GDM1 (cell line): ENCODE measurements at regions not wholly inside any gene's neighbourhood (a gene's known extent, or its start where the extent isn't known, plus 50 kb on each side); places are given as distances from the start of the nearest gene placed in this dataset.
A peak's percentile ranks its signal among the peaks of the same experiment; 100 is the strongest.

ENCODE experiments used
- DNase-seq: peaks from one replicate; lab custom pipeline; 2025; lab: John Stamatoyannopoulos, UW

DNA sequence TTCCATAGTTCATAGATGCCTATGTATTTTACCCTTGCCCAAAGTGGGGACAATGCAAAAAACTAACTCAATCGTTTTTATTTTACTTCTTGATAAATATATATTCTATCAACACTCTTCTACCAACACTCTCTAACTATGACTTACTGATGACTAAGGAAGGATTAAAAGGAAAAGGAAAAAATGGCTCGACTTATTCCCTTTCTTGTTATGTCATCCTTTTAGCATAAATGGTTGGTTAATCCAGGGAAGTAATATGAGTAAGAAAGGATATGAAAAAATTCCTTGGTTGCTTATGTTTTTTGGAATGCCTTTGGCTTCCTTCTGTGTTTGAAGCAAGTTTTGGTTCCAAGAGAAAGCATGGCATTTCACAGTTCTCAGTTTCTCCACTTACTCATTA, 1087.1 kb downstream of the C4orf33 start:
- DNase-seq: no peak

DNA sequence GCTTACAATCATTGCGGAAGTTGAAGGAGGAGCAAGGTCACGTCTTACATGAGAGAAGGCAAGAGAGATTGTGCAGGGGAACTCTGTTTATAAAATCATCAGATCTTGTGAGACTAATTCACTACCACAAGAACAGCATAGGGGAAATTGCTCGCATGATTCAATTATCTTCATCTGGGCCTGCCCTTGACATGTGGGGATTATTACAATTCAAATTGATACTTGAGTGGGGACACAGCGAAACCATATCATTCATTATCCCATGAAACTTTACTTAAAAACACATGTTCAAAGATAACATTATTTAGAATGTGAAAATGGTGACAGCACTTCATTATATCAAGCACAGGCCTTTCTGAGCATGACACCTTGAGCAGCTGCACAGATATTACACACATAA, 1087.8 kb downstream of the C4orf33 start:
- no peak for DNase-seq

DNA sequence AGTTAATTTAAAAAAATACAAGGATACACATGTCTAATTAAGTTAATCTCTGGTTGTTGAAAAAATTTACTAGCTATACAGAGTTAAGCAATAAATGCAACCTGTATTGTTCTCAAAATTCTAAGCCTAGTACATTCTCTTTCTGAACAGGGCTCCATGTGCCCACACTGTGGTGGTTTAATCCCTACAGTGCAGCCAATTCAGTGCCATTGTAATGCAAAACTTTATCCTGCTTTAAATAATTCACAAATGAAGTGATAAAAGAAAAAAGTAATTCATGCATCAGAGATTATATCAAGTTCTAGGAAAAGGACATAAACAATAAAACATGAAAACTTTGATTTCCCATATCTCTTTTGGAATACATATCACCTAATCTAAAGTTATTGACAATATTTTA, 1089.2 kb downstream of the C4orf33 start:
- no peak for DNase-seq

DNA sequence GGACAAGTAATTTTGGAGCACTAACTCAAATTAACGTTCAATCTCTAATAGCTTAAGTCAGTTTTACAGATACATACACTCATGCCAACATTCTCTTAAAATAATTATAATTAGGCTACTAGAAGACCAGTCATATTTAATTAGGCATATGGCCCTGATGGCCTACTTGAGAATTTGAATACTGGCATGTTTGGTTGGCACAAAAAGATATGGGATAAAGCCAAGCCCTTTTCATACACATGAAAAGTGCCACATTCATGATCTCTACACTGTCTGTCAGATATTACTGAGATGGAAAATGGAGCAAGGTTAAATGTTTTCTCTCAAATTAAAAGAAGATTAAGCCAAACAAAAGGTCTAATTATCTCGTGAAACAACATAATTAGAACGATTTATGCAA, 1091.0 kb downstream of the C4orf33 start:
- no peak for DNase-seq

DNA sequence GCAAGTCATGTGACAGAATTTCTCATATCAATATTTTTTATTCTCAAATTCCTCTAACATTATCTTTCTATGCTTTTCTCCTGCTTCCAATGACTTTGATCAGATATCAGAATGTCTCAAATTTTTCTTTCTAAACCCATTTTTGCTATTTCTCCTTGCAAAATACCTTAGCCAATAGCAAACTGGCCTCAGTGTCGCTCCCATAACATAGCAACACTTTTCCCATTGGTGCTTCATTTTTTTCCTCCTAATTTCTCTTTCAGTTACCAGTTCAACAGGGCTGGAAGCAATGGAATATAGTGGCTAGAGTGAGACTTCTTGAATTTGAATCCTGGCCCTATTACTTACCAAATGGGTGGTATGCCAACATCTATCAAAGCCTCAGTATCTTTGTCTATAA, 1091.6 kb downstream of the C4orf33 start:
- DNase-seq: no peak

GRCh38 chr4:130192787-130193186, 1096.8 kb downstream of the C4orf33 start:
- DNase-seq: no peak

DNA sequence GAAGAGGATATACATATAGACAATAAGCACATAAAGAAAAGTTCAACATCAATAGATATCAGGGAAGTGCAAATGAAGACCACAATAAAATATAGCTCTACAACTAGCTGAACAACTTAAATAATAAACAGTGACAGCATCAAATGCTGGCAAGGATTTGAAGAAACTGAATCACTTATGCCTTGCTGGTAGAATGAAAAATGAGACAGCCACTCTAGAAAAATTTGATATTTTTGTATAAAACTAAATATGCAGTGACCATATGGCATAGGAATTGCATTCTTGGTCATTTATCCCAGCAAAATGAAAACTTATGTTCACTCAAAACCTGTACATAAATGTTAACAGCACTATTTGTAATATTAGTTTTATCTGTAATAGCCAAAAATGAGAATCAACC, 1102.0 kb downstream of the C4orf33 start:
- no peak for DNase-seq

GRCh38 chr4:130203571-130203970, 1107.6 kb downstream of the C4orf33 start:
- no peak for DNase-seq

- DNase-seq: no peak
Observed at GRCh38 chr4:130210864-130211263, 1114.9 kb downstream of the C4orf33 start.

DNA sequence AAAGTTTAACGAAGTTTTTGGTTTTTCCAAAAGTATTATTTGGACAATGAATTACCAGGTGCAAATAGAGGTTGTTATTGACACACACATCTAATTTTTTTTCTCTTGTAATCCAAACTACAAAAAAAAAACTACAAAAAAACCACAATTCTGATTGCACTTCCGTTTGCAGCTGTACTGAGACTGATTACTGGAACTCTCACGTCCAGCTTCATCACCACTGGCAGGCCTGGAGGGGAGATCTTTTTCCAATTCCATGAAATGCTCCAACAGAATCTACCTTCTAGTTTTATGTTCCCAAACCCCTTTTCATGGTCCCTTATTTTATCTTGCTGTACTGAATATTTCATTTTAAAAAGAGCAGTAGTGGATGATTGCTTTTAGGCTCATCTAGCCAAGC, 1118.3 kb downstream of the C4orf33 start:
- no peak for DNase-seq

- peak; percentile 22 for DNase-seq
Observed at GRCh38 chr4:130233377-130234047, 1137.6 kb downstream of the C4orf33 start.

GRCh38 chr4:130238121-130238520, 1142.2 kb downstream of the C4orf33 start:
- DNase-seq: no peak

GRCh38 chr4:130249002-130249401, 1153.0 kb downstream of the C4orf33 start:
- no peak for DNase-seq

DNA sequence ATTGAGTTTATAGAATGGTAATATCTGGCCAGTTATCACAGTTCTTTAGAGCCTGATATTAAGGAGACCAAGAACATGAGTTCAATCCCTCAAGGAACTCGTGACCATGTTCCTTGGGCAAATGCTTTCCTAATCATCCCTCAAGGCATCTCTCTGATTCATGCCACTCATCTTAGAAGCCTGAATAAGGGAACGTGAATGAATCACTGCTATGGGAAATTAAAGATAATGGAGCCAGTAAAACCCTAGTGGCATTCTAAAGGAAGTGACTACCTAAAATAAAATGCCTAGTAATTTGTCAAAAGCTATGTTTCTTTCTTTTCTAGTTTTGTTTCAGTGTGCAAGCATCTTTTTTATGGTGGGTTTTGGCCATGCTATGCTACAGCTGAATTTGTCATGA, 1161.3 kb downstream of the C4orf33 start:
- no peak for DNase-seq

DNA sequence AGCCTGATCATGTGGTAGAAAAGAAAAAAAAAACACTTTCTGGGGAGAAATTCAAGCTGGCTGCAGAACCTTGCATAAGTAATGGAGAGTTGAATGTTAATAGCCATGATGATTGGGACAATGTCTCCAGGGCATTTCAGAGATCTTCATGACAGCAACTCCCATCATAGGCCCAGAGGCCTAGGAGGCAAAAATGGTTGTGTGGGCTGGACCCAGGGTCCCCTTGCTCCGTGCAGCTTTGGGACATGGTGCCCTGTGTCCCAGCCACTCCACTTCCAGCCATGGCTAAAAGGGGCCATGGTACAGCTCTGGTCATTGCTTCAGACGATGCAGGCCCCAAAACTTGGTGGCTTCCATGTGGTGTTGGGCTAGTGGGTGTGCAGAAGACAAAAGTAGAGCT, 1170.9 kb downstream of the C4orf33 start:
- no peak for DNase-seq

DNA sequence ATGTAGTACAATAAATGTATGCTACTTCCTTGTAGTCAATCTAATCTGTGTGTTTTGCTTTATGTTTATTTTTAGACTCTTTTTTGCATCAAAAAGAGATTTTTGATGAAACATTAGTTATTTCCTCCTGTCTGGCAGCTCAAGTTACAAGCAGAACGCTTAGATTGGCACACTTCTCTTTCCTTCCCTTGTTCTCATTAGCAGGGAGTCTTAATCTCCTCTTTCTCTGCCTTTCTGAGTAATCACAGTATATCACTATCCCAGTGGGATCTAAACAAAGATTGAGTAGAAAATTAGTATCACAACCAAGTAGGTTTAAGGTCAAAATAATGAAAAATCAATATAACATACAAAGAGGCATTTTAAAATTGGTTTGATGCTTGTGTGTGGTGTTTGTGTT, 1192.6 kb downstream of the C4orf33 start:
- no peak for DNase-seq

DNA sequence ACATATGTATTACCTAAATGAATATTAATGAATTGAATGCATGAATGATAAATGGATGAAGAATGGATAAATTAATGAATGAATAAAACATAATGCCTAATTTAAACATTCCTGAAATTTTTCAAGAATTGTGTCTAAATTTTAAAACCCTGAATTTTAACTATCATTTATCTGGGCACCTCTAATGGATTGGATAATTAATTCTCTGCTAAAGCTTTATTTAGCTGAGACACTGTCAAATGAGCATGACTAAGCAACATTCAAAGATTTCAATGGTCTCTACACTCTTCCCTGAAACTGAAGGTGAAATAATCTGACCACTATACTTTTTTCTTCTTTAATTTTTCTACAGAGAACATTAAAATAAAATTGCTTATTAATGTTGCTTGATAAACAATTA, 1197.7 kb downstream of the C4orf33 start:
- no peak for DNase-seq

DNA sequence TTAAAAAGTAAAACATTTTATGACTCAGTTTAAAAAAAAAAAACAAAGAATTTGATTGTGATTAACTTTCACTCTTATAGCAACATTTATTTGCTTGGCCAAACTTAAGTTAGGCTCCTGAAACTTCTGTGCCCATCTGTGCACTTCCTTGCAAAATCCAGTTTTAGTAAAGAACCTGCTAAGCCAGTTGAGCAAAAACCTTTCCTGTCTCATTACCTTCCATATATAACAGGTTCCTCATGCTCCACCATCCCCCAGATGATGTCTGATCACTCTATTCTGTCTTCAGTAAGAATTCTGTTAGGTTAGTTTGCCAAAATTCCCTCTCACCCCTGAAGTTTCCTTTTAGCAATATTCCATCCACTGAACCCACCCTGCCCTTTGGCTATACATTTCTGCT, 1200.5 kb downstream of the C4orf33 start:
- DNase-seq: no peak

GRCh38 chr4:130306566-130306965, 1210.6 kb downstream of the C4orf33 start:
- DNase-seq: no peak

GRCh38 chr4:130309221-130309620, 1213.3 kb downstream of the C4orf33 start:
- no peak for DNase-seq

GRCh38 chr4:130322439-130322838, 1226.5 kb downstream of the C4orf33 start:
- DNase-seq: no peak

- DNase-seq: no peak
Observed at GRCh38 chr4:130329036-130329435, 1233.1 kb downstream of the C4orf33 start.

DNA sequence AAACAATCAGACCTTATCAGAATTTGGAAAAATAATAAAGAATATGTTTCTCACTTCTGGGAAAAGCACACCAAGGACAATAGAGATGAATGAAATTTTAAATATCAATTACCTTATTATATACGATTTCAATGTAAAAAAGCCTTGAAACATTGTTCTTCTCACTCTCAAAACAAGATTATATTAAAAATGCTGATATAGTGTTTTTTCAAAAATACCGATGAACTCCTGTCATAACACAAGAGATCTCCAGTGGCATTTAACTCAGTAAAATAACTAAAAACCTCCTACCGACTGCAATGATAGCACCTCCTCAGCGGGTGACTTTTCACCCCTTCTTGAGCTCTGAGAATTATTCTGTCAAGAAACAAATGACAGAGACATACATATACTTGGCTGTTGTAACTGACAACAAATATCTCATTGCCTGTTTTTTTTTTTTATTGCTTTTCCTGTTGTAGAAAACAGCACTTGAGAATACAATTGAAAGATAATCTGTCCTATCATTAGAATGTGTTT, 1237.3 kb downstream of the C4orf33 start:
- DNase-seq: no peak

DNA sequence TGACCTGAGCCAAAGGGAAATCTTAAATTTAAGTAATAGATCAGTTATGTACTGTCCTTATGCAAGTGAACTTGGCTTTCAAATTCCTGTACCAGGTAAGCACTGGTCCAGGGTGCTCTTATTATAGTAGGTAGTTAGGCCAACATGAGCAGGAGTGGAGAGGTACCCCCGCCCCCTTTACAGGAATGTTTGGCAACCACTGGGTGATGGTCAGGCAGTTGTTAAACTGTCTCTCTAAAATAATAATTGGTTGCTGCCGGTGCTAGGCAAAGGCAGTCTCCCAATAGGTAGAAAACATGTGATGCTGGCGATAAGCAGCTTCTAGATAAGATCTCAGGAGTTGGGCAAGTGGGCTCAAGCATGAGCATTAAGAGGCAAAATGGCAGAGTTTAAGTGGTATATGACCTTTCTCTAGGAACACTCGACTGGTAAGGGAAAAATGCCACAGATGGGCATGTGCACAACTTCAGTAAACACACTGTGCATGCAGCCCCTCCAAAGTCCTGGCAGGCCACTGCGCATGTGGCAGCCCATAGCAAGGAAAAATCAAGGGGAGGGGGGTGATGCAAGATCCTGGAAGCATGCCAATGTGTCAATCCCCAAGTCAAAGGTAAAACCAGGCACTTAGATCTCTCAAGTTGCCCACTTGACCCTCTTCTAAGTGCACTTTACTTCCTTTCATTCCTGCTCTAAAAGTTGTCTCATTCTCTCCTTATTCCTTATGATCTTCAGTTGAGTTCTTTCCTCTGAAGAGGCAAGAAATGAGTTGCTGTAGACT, 1239.7 kb downstream of the C4orf33 start:
- no peak for DNase-seq
